ENCODE measurements at regions not wholly inside any gene's neighbourhood (a gene's known extent, or its start where the extent isn't known, plus 50 kb on each side); places are given as distances from the start of the nearest gene placed in this dataset.

DNA sequence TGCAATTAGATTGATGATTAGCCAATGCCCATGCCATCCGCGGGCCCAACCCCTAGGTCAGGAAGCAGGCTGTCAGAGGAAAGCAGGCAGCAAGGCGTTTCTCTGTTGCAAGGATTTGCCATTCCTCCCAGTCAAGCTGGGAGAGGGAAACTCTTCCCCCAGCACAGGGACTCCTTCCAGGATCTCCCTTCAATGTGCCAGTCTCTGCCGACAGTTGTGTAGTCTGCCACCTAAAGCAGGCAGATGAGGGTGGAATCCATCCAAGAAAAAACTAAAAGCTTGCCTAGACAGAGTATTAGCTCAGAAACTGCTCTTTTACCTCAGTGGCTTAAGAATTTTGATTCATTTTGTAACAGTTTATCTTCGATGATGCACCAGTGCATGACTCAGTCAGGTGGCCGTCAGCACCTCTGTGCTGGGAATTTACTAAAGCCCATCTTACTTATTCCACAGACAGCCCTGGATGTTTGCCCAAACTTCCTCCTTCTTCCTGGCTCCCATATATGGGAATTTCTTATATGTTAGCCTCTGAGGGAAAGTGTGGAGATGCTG, 501.5 kb upstream of the THBS1 start:
- Histone ChIP-seq H3K9me3 (ENCODE audit: insufficient read depth in 2 of 2, low read depth in 1 of 2, low read length in 1 of 2) (no peaks in the 10 kb centered on the region), H3K36me3 (ENCODE audit: control insufficient read depth in 2 of 4, insufficient read depth in 4 of 4, low read length in 3 of 4) (no peaks in the 10 kb centered on the region), H2AK5ac (ENCODE audit: low read depth, low read length) (no peak overlapping the region), H3K4me1 (replicated peaks in 1 of 4; ENCODE audit: control insufficient read depth in 3 of 4, insufficient read depth in 4 of 4, low read length in 3 of 4) (no peaks in the 10 kb centered on the region), H2BK120ac (replicated peaks; ENCODE audit: low read depth, low read length) (no peak overlapping the region), H2BK5ac (ENCODE audit: low read depth, low read length) (no peak overlapping the region), H3K14ac (ENCODE audit: insufficient read length) (no peak overlapping the region), H4K8ac (ENCODE audit: extremely low read depth, insufficient read depth, low read length) (no peak overlapping the region), H3K9ac (replicated peaks in 1 of 4; ENCODE audit: extremely low read depth in 1 of 4, low read depth in 3 of 4, low read length in 3 of 4) (no peak overlapping the region), H3K23me2 (ENCODE audit: low read depth, low read length) (no peaks in the 10 kb centered on the region), H3K18ac (ENCODE audit: extremely low read depth, low read length) (no peak overlapping the region), H4K5ac (ENCODE audit: insufficient read length, low read depth, low read length) (no peak overlapping the region), H2BK15ac (ENCODE audit: low read length) (no peak overlapping the region), H3K27ac (ENCODE audit: low read depth, low read length) (no peak overlapping the region), H3K27me3 (replicated peaks in 1 of 4; ENCODE audit: control insufficient read depth in 3 of 4, extremely low read depth in 1 of 4, insufficient read depth in 3 of 4, low read length in 3 of 4) (no peaks in the 10 kb centered on the region), H2BK12ac (ENCODE audit: low read depth, low read length) (no peak overlapping the region), H3K4me3 (ENCODE audit: extremely low read depth in 1 of 4, insufficient read depth in 2 of 4, low read depth in 3 of 4, low read length in 4 of 4) (no peak overlapping the region), H4K20me1 (replicated peaks in 1 of 2; ENCODE audit: control insufficient read depth in 1 of 2, insufficient read depth in 2 of 2, low read length in 2 of 2) (no peaks in the 10 kb centered on the region), H2BK20ac (ENCODE audit: low read length) (no peak overlapping the region), H3K4me2 (ENCODE audit: insufficient read depth in 1 of 2, low read depth in 2 of 2, low read length in 2 of 2) (no peak overlapping the region), H3K4ac (replicated peaks; ENCODE audit: insufficient read length, low read depth, low read length) (no peak overlapping the region), H3K79me1 (ENCODE audit: low read depth, low read length) (no peaks in the 10 kb centered on the region), H3K79me2 (ENCODE audit: control insufficient read depth in 1 of 2, insufficient read depth in 2 of 2, low read length in 2 of 2) (no peaks in the 10 kb centered on the region), H3K23ac (ENCODE audit: insufficient read length) (no peak overlapping the region), H2AFZ (ENCODE audit: low read length) (no peak overlapping the region), H3K56ac (replicated peaks; ENCODE audit: insufficient read length, low read depth, low read length) (no peak overlapping the region), H4K91ac (replicated peaks; ENCODE audit: insufficient read length, low read length) (no peak overlapping the region)
- FAIRE-seq, result no peak
- 86% methylated on average over 6 of the region's 6 CpGs; no CpG with 5 or more reads in 1 of the 2 experiments for WGBS, 2 experiments (ENCODE audit: extremely low coverage in 1 of 2, insufficient coverage in 1 of 2, insufficient read length in 1 of 2, insufficient replicate concordance in 2 of 2, low coverage in 1 of 2, low lambda C conversion rate in 2 of 2, missing lambda C conversion rate in 1 of 2)
- POLR2A ChIA-PET (ENCODE audit: partially characterized antibody), result no interaction called here
- DNase-seq (ENCODE audit: low read depth in 1 of 2, low spot score in 2 of 2), result no peak
- CTCF ChIA-PET (ENCODE audit: partially characterized antibody), result interaction anchor here (1.6 kb wide), 1 partner anchor 11 kb away, joined by 3 read pairs; no protein-coding TSS in a partner anchor
- no peak for TF ChIP-seq SP2 (IDR thresholded peaks at IDR 0.05; ENCODE audit: low read length)
- TF ChIP-seq NANOG (IDR thresholded peaks at IDR 0.05; ENCODE audit: insufficient read depth, low read depth, low read length, poor library complexity, severe bottlenecking), result no peak
- TF ChIP-seq MAFK (IDR thresholded peaks at IDR 0.05; ENCODE audit: low read depth, low read length), result no peak
- TF ChIP-seq KDM5A (IDR thresholded peaks at IDR 0.05; ENCODE audit: low read length), result no peak
- TF ChIP-seq, protein P1, sequence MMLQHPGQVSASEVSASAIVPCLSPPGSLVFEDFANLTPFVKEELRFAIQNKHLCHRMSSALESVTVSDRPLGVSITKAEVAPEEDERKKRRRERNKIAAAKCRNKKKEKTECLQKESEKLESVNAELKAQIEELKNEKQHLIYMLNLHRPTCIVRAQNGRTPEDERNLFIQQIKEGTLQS (IDR thresholded peaks at IDR 0.05; ENCODE audit: insufficient read depth, low read depth, low read length), result no peak
- no peak for TF ChIP-seq EZH2 (IDR thresholded peaks at IDR 0.05; ENCODE audit: low read depth, low read length, severe bottlenecking)
- no peak for TF ChIP-seq SP4 (IDR thresholded peaks at IDR 0.05; ENCODE audit: low read length)
- no peak for TF ChIP-seq KDM4A (IDR thresholded peaks at IDR 0.05; ENCODE audit: low read depth, low read length, severe bottlenecking)
- no peak for TF ChIP-seq RXRA (IDR thresholded peaks at IDR 0.05; ENCODE audit: insufficient read depth, low read depth, low read length)
- TF ChIP-seq HDAC6 (IDR thresholded peaks at IDR 0.05; ENCODE audit: low read depth, low read length), result no peak
- no peak for TF ChIP-seq CEBPB (IDR thresholded peaks at IDR 0.05; ENCODE audit: low read depth, low read length)
- no peak for TF ChIP-seq EP300 (IDR thresholded peaks at IDR 0.05; ENCODE audit: borderline replicate concordance in 1 of 2, low read depth in 2 of 2, low read length in 2 of 2)
- TF ChIP-seq CBX5 (IDR thresholded peaks at IDR 0.05; ENCODE audit: low read depth, low read length), result no peak
- TF ChIP-seq RAD21 (IDR thresholded peaks at IDR 0.05 in 1 of 2, conservative IDR thresholded peaks at IDR 0.05 in 1 of 2; ENCODE audit: low read depth in 2 of 2, low read length in 2 of 2), result no peak
